ENCODE measurements at regions not wholly inside any gene's neighbourhood (a gene's known extent, or its start where the extent isn't known, plus 50 kb on each side); places are given as distances from the start of the nearest gene placed in this dataset.

- intact Hi-C loops (cut with micrococcal nuclease; ENCODE audit: unreplicated experiment), result no loop called here
- no peak overlapping the region for H3K4me2 ChIP-seq (ENCODE audit: low read length)
- no peaks in the 10 kb centered on the region for H3K4me1 ChIP-seq (ENCODE audit: insufficient read depth, low read length, poor library complexity, severe bottlenecking)
- DNase-seq (ENCODE audit: low spot score), result no peak
- H3K79me2 ChIP-seq (ENCODE audit: insufficient read depth, low read depth, low read length), result no peaks in the 10 kb centered on the region
- no peak overlapping the region for H3K4me3 ChIP-seq (ENCODE audit: low read depth, low read length, poor library complexity, severe bottlenecking)
- CTCF ChIA-PET (ENCODE audit: unreplicated experiment), result interaction anchor here (0.5 kb wide), 1 partner anchor 302 kb away, joined by 5 read pairs; no protein-coding TSS in a partner anchor
- TF ChIP-seq EZH2phosphoT487 (IDR thresholded peaks at IDR 0.05; ENCODE audit: borderline replicate concordance, low read depth, low read length) (no peak), CTCF (conservative IDR thresholded peaks at IDR 0.05; ENCODE audit: low read length) (no peak)
- POLR2A ChIA-PET, result no interaction called here
- H3K27ac ChIP-seq (ENCODE audit: low read depth, low read length, poor library complexity, severe bottlenecking), result no peak overlapping the region
- H3K9me2 ChIP-seq (ENCODE audit: insufficient read depth, low read length), result no peaks in the 10 kb centered on the region
- no peak overlapping the region for H2AFZ ChIP-seq (ENCODE audit: low read length)
- no peaks in the 10 kb centered on the region for H3K36me3 ChIP-seq (ENCODE audit: insufficient read depth, low read length)
- BruUV-seq (replicated peaks), result no TSS peak
- no peaks in the 10 kb centered on the region for H4K20me1 ChIP-seq (ENCODE audit: insufficient read depth, low read length)
- H3K9me3 ChIP-seq (ENCODE audit: low read length), result no peaks in the 10 kb centered on the region
Observed at GRCh38 chr10:90224791-90225566, 523.6 kb downstream of the KIF20B start.

GRCh38 chr10:90226517-90226916, 525.1 kb downstream of the KIF20B start:
- no TSS peak for BruUV-seq (replicated peaks)
- no peaks in the 10 kb centered on the region for H3K9me2 ChIP-seq (ENCODE audit: insufficient read depth, low read length)
- H3K9me3 ChIP-seq (ENCODE audit: low read length), result no peaks in the 10 kb centered on the region
- ChIA-PET POLR2A (interaction anchor here (0.7 kb wide), 1 partner anchor 12 kb away, joined by 5 read pairs; no protein-coding TSS in a partner anchor), CTCF (ENCODE audit: unreplicated experiment) (no interaction called here)
- H3K4me3 ChIP-seq (ENCODE audit: low read depth, low read length, poor library complexity, severe bottlenecking), result no peak overlapping the region
- DNase-seq (ENCODE audit: low spot score), result no peak
- H3K79me2 ChIP-seq (ENCODE audit: insufficient read depth, low read depth, low read length), result no peaks in the 10 kb centered on the region
- H4K20me1 ChIP-seq (ENCODE audit: insufficient read depth, low read length), result no peaks in the 10 kb centered on the region
- no peak overlapping the region for H2AFZ ChIP-seq (ENCODE audit: low read length)
- H3K36me3 ChIP-seq (ENCODE audit: insufficient read depth, low read length), result no peaks in the 10 kb centered on the region
- H3K4me2 ChIP-seq (ENCODE audit: low read length), result no peak overlapping the region
- TF ChIP-seq CTCF (conservative IDR thresholded peaks at IDR 0.05; ENCODE audit: low read length), result no peak
- no peak for TF ChIP-seq EZH2phosphoT487 (IDR thresholded peaks at IDR 0.05; ENCODE audit: borderline replicate concordance, low read depth, low read length)
- H3K27ac ChIP-seq (ENCODE audit: low read depth, low read length, poor library complexity, severe bottlenecking), result no peak overlapping the region
- H3K4me1 ChIP-seq (ENCODE audit: insufficient read depth, low read length, poor library complexity, severe bottlenecking), result no peaks in the 10 kb centered on the region
- intact Hi-C loops (cut with micrococcal nuclease; ENCODE audit: unreplicated experiment), result no loop called here

GRCh38 chr10:90227217-90227656, 525.8 kb downstream of the KIF20B start:
- no peak overlapping the region for H3K4me2 ChIP-seq (ENCODE audit: low read length)
- ChIA-PET CTCF (ENCODE audit: unreplicated experiment) (no interaction called here), POLR2A (no interaction called here)
- H3K79me2 ChIP-seq (ENCODE audit: insufficient read depth, low read depth, low read length), result no peaks in the 10 kb centered on the region
- no peaks in the 10 kb centered on the region for H3K9me2 ChIP-seq (ENCODE audit: insufficient read depth, low read length)
- no peaks in the 10 kb centered on the region for H3K4me1 ChIP-seq (ENCODE audit: insufficient read depth, low read length, poor library complexity, severe bottlenecking)
- no peaks in the 10 kb centered on the region for H4K20me1 ChIP-seq (ENCODE audit: insufficient read depth, low read length)
- H3K4me3 ChIP-seq (ENCODE audit: low read depth, low read length, poor library complexity, severe bottlenecking), result no peak overlapping the region
- intact Hi-C loops (cut with micrococcal nuclease; ENCODE audit: unreplicated experiment), result no loop called here
- H2AFZ ChIP-seq (ENCODE audit: low read length), result no peak overlapping the region
- H3K36me3 ChIP-seq (ENCODE audit: insufficient read depth, low read length), result no peaks in the 10 kb centered on the region
- BruUV-seq (replicated peaks), result no TSS peak
- DNase-seq (ENCODE audit: low spot score), result no peak
- no peaks in the 10 kb centered on the region for H3K9me3 ChIP-seq (ENCODE audit: low read length)
- no peak overlapping the region for H3K27ac ChIP-seq (ENCODE audit: low read depth, low read length, poor library complexity, severe bottlenecking)
- TF ChIP-seq EZH2phosphoT487 (IDR thresholded peaks at IDR 0.05; ENCODE audit: borderline replicate concordance, low read depth, low read length) (no peak), CTCF (conservative IDR thresholded peaks at IDR 0.05; ENCODE audit: low read length) (no peak)

Data from OCI-LY7 (cell line).